SW 1271 (cell line): ENCODE measurements at regions not wholly inside any gene's neighbourhood (a gene's known extent, or its start where the extent isn't known, plus 50 kb on each side); places are given as distances from the start of the nearest gene placed in this dataset.

Experiments
- DNase-seq, 2 experiments: peaks; one replicate each; lab custom pipeline; 2025; lab: John Stamatoyannopoulos, UW

DNA sequence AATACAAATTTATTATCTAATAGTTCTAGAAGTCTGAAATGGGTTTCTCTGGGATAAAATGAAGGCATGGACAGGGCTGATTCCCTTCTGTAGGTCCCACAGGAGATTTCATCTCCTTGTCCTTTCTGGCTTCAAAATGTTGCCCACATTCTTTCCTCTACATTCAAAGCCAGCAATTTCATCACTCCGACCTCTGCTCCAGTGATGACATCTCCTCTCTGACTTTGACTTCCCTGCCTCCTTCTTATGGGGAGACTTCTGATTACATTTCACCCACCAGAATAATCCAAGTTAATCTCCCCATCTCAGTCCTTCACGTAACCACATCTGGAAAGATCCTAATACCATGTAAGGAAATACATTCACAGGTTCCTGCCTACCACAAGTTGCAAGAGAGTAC lies 358.0 kb upstream of the C1orf87 start:
- DNase-seq, result no peak

DNA sequence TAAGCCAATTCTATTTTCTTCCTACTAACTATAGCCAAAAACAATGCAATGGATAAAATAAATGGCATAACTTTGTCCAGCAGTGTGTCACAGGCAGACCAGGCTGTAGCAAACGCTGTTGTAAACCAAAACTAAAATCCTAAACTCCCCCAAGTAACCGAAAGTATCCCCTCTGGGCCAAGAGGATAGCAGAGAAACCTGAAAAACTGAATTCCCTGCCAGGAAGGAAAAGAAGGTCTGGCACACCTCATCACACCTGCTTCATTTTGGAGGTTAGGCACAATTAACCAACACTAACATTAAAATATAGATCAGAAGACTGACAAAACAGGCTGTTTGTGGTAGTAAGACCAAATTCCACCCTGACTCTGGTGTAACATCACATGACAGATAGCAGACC lies 356.8 kb upstream of the C1orf87 start:
- no peak for DNase-seq

DNA sequence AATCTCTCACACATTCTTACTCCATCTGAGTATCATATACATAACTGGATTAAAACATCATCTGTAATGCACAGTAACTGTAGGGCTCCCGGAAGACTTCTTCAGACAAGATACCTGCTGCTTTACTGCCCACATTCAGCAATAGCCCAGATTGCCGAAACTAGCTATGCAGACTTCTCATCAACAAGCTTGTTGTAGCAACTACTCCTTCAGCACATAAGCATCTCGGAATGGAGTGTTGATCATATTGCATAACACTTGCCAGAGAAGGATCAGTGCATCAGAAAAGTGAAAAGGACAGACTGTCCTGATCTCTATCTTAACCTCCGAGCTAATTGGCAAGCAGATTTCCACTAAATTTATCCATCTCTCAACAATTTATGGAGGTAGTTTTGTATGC lies 354.6 kb upstream of the C1orf87 start:
- DNase-seq, result no peak

DNA sequence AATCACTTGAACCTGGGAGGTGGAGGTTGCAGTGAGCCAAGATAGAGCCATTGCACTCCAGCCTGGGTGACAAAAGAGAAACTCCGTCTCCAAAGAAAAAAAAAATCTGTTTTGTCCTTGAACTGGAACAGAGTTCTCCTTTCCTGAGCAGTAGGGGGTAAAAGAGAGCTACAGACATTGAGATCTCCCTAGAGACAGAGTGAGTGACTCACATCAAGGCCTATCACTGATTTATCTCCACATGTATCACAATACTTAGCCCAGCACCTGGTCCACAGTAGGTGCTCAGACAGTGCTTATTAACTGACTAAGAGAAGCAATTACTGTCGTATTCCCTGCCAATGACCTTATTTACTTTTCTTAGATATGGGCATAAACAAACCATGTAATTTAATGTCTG lies 354.1 kb upstream of the C1orf87 start:
- no peak for DNase-seq

DNA sequence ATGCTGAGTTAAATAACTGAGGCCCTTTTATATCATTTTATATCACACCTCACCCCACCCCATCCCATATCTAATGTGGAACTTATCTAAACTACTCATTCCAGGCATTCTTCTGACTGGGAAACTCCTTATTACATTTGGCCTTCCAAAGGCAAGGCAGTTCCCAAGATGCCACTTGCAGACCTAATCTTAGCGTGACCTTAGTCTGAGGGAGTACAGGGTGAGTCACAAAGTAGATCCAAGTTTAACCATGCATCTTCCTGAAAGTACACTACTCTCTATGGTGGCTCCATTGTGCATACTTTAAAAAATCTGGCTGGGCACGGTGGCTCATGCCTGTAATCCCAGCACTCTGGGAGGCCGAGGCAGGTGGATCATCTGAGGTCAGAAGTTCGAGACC lies 353.6 kb upstream of the C1orf87 start:
- no peak for DNase-seq

DNA sequence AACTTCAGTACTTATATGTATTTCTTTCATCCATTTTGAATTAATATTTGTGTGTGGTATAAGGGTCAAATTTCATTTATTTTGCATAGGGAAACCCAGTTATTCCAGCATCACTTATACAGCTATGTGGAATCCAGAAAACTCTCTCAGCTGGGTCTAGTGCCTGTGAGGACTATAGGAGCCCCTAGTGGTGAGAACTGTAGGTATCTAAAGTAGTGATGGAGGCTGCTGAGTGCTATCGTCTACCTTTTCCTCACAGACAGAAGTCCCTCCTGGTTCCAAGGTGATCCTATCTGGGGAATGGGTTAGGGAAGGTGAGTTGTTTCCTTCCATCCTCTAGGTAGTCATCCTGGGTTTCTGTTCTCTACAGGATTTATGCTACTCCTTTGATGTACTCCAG lies 352.0 kb upstream of the C1orf87 start:
- no peak for DNase-seq

DNA sequence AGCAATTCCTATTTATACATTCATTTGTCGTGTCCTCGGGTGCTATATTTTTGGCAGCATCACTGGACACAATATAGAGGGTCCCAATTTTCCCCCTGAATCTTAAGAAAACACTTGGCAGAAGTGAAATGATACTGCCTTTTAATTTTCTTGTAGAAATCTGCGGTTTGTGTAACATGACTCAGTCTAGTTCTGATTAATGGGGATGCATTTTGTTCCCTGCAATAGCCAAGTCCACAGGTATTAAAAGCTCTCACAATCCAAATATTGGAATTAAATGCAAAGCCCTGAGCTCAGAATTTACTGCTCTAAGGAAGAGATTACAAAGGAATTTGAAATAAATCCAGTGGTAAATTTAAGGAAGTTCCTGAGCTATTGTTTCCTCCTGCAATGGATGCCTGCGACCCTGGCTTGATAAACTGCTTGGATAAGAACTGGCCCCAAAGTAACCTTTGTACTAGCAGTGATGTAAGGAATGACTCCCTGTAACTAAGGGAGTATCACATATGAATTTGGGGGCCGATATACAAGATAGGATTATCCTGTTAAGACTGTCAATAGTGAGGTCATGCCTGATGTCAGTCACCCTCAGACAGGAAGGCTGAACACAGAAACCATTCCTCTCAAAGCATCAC lies 349.7 kb upstream of the C1orf87 start:
- no peak for DNase-seq

DNA sequence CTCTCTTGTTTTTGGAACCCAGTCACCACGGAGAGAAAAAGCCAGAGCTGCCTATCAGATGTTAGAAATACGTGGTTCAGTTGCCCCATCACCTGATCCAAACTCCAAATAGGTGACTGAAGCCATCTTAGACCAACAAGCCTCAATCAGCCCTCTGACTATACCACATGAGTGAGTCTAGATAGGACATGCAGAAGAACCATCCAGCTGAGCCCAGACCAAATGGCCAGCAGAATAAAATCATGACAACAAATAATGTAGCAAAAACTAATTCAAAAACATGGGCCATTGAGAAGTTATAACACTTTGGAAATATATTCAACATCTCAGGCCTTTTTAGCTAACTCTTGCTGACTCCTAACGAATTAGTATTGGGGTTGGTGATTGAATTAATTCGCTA lies 348.4 kb upstream of the C1orf87 start:
- DNase-seq, result no peak

DNA sequence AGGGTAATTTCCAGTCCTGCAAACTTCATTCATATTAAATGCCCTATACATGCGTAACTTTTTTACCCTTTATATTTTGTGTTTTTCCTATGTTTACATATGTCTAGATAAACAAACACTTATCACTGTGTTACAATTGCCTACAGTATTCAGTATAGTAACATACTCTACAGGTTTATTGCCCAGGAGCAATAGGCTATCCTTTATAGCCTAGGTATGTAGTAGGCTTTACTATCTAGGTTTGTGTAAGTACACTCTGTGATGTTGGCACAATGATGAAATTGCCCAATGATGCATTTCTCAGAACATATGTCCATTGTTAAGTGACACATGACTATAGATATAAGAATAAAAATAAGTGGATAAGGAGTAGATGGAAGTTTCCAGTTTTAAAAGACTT lies 345.5 kb upstream of the C1orf87 start:
- no peak for DNase-seq

DNA sequence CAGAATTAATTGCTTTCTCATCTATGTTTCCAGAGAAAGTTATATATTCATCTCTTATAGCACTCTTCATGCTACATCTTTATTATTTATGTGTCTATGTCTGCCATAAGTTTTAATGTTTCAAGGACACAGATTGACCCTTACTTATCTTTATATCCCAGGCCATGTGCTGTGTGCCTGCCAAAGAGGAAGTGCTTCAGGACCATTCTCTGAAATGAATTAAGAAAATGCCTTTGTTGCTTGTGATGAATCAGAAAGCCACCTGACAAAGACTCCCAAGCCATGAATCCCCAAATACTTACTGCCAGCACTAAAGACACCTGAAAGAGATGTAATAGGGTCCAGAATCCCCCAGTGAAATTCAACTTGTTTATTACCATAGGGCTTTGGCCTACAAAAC lies 342.1 kb upstream of the C1orf87 start:
- no peak for DNase-seq

DNA sequence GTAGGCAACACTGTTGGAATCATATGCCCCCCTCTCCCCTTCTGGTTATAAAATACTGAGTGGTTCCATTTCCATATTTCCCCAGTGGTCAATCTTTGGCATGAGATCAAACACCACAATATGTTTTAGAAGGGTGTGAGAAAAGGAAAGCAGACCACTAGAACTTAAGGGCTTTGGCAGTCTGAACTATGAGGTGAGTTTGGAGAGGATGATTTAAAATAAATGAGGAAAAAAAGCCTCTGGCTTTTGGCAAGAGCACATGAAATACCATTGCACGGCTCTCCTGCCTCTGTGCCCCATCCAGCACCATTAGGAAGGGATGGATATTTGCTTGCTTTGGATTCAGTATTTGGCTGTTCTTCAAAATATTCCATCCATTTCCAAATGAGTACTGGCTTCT lies 339.5 kb upstream of the C1orf87 start:
- no peak for DNase-seq

DNA sequence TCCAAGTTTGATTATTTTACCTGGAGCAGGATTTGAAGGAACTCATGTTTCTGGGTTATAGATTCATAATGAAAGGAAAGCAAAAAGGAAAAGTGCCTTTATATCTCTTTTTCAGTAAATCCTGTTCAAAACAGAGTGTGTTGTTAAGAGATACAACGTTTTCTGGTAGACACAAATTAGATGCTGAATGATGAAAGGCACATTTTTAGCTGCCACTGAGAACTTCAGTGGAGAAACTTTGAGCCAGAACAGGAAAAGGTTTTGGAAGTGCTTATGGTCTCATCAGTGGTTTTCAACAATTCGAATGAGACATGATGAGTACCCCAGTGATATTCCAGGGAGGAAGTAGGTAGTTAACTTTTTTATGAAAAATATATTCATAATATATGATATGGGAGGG lies 338.0 kb upstream of the C1orf87 start:
- no peak for DNase-seq

DNA sequence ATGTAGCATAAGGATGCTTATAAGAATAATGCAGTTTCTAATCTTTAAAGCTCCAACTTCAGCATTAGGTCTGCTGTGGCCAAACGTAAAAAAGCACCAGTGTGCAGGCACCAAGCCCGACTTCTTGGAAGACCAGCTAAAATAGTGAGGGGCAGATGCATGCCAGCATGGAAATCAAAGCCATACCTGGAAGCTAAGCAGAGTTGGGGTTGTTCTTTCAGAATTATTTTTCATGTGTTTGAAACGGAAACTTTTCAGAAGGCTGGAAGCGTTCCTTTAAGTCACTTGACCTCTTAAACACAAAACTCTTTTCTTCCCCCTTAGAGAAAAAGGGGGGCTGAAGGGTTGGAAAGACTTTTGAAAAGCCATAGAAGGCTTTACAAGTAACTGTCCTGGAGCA lies 329.2 kb upstream of the C1orf87 start:
- DNase-seq, result no peak

DNA sequence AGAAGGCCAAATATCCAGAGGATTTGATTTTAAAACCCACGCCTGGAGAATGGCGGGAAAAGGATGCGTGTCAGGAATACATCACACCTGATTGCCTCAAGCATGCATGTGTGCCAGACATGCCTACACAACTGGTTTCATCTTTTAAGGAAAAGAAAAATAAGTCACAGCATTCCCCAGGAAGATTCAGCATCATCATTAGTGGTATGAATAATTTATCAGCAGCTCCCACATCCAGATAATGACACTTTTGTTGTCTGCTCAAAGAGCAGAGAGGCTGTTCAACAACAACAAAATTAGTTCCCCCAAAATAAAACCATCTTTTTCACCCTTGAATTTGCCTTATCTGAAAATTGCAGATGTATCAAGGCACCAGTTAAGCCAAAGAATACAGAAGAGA lies 328.6 kb upstream of the C1orf87 start:
- no peak for DNase-seq

DNA sequence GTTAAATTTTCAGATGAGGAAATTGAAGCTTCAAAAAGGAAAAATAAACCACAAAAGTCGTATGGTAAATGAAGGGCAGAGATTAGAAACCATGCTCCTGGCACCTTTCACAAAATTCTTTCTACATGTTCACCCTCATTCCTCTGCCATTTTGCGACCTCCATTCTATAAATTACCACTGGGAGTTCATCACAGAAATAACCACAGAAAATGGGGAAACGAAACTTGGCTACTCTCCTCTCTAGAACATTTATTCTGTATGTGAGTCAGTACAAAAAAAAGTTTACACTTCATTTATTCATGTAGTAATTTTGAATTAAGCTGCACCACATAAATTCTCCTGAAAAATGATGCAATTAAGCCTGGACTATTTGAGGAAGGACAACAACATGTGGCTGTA lies 320.9 kb upstream of the C1orf87 start:
- no peak for DNase-seq

DNA sequence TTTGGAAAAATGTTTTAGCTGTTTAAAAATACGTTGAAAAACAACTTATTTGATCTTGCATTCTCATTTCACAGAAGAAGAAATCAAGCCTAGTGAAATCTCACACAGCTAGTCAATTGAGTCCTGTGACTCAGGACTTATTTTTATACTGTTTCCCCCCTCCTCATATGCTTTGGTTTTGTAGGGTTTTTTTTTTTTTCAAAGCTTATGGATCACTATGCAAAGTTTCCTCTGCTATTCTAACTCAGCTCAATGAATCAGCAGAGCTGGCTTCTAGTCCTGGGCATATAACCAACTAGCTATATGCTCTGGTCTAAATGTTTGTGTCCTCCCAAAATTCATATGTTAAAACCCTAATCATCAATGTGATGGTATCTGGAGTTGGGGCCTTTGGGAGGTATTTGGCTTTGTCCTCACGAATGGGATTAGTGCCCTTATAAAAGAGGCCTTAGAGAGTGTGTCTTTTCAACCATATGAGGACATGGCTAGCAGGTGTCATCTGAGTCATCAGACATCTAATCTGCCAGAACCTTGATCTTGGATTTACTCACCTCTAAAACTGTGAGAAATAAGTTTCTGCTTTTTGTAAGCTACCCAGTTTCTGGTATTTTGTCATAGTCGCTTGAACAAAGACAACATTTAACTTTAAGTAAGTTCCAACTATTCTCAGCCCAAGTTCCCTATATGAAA lies 317.2 kb upstream of the C1orf87 start:
- no peak for DNase-seq

DNA sequence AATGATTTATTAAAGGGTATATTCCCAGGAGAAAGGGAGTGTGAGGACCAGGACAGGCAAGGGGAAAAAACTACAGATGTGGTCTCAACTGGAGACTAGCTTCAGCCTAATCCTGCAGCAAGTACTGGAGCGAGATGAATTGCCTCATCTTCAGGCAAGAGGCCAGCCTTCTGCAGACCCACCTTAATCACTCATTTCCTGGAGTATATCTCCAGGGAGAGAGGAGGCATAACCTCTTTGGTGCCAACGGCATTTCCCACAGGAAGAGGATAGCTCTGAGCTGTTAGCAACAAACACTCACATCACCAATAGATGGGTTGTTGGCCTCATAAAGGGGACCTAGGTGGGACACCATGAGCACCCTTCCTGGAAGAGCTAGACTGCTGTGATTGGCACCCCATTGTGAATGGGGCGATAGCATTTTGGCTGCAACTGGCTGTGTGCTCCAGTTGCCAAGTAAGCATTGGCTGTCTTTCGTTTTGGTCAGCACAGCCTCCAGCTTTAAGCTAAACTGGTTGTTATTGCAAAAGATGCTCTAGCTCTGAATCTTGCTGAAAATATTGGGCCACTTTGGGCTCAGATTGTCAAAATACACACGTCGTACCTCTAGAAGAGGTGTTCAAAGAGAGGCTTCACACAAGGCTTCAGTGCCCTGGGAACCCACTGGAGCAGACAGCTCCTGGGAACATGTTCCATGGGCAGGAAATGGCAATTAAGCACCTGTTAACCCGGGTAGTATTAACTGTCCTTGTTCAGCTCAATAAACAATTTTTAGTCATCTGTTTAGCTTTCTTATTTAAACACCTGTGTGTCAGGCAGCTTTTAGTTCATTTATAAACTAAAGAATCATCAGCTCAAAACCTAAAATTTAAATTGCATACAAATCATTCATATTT lies 314.8 kb upstream of the C1orf87 start:
- no peak for DNase-seq

DNA sequence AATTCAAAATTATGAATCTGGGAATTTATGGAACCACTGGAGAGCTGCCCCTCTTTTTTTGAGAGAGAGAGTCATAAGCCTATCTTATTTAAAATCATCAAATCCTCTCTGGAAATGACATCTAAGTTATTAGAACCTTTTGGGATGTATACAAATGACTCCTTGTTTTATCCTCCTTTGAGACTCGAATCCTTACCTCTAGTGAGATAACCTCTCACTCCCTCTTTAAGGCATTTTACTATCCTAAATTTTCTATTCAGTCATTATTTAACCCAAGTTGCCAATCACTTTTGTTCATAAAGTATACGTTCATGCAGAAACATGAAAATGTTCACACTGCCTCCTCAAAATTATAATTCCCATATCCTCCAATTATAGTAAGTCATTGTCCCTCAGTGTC lies 313.6 kb upstream of the C1orf87 start:
- no peak for DNase-seq

DNA sequence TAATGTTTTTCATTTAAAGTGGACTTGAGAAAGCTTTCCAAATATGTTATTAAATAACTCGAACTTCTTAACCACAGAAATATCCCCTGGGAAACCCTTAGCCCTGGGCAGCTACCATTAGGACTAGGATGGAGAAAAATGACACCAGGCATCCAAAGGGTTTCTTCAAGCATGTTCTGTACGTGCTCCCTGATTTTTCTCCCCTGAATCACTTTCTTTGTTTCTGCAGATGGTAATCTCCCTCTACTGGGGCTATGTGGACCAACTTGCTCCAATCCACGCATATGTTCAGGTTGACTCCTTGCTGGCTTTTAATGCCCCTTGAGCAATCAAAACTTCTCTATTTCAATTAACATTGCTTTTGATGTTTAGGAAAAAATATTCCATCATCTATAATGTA lies 312.7 kb upstream of the C1orf87 start:
- DNase-seq, result no peak

DNA sequence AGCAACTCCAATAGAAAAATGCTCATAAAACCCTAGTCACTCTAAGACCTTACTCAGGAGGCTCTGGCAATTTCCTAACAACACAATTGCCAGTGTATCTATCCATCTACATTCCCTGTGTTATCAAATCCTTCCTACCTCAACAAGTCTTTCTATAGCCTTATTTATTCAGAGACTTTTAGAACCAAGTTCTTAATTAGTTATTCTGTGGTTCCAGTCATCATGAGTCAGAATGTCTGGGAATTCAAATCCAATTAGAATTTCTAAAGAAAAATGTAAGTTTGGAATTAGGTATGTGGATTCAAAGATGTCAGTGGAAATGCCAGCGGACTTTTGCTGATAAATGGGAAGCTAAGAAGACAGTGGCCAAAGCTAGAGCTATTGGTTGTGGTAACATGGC lies 302.6 kb upstream of the C1orf87 start:
- DNase-seq, result no peak

DNA sequence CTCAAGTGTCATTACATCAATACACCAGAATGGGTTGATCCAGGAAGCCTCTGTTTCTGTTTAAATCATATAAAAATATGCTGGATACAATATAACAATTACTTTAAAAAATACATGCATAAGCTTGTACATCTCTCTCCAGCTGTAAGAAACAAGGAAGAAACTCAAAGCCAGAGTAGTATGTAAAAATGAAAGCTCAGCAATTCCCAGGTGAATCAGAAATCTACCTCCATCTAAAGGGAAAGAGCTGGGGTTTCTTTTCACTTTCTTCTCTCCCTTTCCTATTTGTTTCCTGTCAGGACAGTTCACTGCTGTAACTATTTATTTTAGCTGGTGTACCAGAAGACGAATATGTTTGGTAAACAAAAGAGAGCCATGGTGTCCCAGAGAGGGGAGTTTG lies 301.0 kb upstream of the C1orf87 start:
- no peak for DNase-seq

DNA sequence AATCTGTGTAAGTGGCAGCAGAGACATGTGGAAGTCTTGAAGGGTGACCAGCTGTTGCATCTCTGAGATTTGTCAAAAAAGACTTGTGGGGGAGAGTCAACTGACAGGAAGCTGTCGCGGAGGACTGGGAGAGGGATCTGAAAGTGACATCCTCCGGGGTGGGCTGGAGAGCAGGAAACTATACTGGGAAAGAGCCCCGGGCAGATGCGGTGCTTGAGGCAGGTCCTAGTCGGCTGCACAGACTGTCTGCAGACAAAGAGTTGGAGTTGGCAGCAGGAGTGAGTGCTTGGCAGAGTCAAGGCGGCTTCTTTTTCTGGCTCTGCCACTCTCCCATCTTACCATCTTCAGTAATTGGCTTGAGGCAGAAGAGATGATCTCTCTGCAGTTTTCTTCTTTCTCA lies 294.0 kb upstream of the C1orf87 start:
- DNase-seq, result no peak

DNA sequence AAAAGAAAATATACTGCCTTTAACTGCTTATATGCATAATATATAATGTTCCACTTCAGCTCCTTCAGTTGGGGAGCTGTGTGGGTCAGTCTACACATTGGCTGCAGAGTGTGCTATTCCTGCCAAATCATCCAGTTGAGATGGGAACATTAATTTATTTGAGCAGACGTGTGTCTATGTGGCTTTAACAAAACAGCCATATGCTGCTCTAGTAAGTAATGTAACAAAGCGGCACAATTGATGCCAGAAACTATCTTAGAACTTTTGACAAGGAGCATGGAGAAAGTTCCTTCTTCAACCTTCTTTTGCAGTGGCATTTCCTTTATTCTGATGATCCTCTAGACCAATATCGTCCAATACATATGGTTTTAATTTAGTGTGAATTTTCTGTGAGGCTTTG lies 285.9 kb upstream of the C1orf87 start:
- DNase-seq, result no peak
